OCI-LY7 (cell line): ENCODE measurements at regions not wholly inside any gene's neighbourhood (a gene's known extent, or its start where the extent isn't known, plus 50 kb on each side); places are given as distances from the start of the nearest gene placed in this dataset.

Source experiments
- EZH2phosphoT487 ChIP-seq: fragments of 200-600 bp; sonication (generic); IDR thresholded peaks from 2 replicates; pipeline ENCODE4 v1.6.1; 2018; ENCODE audit warnings: low read depth, borderline replicate concordance, mild to moderate bottlenecking, mixed run types, antibody characterized with exemption, low read length, moderate library complexity, mixed read lengths
- TF ChIP-seq, protein P1 (sequence below): fragments of 200-600 bp; sonication (generic); conservative IDR thresholded peaks from 2 replicates; pipeline ENCODE4 v1.5.1; 2014; ENCODE audit warnings: mild to moderate bottlenecking, antibody characterized with exemption, low read length, moderate library complexity, mixed read lengths

DNA sequence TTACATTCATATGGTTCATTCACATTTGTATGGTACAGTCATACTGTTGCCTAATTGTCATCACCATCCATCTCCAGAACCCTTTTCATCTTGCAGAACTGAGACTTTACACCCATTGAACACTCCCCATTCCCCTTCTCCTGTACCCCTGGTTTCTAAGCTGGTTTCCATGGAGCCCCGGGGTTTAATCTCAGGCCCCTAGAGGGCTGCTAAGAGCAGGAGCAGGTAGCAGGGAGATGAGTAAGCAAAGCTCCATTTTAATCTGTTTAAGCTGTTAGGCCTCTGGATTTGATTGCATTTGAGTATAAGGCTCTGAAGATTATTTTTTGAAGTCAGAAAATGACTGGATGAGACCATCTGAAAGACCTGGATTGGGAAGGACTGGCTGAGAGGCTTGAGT, 68.5 kb upstream of the RPL38 start:
- TF ChIP-seq, protein P1, sequence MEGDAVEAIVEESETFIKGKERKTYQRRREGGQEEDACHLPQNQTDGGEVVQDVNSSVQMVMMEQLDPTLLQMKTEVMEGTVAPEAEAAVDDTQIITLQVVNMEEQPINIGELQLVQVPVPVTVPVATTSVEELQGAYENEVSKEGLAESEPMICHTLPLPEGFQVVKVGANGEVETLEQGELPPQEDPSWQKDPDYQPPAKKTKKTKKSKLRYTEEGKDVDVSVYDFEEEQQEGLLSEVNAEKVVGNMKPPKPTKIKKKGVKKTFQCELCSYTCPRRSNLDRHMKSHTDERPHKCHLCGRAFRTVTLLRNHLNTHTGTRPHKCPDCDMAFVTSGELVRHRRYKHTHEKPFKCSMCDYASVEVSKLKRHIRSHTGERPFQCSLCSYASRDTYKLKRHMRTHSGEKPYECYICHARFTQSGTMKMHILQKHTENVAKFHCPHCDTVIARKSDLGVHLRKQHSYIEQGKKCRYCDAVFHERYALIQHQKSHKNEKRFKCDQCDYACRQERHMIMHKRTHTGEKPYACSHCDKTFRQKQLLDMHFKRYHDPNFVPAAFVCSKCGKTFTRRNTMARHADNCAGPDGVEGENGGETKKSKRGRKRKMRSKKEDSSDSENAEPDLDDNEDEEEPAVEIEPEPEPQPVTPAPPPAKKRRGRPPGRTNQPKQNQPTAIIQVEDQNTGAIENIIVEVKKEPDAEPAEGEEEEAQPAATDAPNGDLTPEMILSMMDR: no peak
- no peak for TF ChIP-seq EZH2phosphoT487
